Sigmoid colon (tissue), 4 donors: ENCODE measurements at regions not wholly inside any gene's neighbourhood (a gene's known extent, or its start where the extent isn't known, plus 50 kb on each side); places are given as distances from the start of the nearest gene placed in this dataset.

Experiments used
- EP300 ChIP-seq, 4 donors: sonication (generic); formaldehyde crosslinking; IDR thresholded peaks; one replicate each; pipeline ENCODE4 v1.6.1; 2017; ENCODE audit warnings: antibody characterized with exemption in 4 of 4
- POLR2A ChIP-seq, 2 donors: fragments of 450-650 bp; IDR thresholded peaks; one replicate each; pipeline ENCODE4 v1.6.1; 2016; ENCODE audit warnings: antibody characterized with exemption in 2 of 2, mild to moderate bottlenecking in 2 of 2, moderate library complexity in 2 of 2
- POLR2AphosphoS5 ChIP-seq, 4 donors: sonication (generic); formaldehyde crosslinking; IDR thresholded peaks; one replicate each; pipeline ENCODE4 v1.6.1; 2017; ENCODE audit warnings: antibody characterized with exemption in 4 of 4
- TF ChIP-seq, protein P1 (sequence below), 4 experiments: fragments of 450-650 bp in 3 of 4; fragments of 200-600 bp in 1 of 4; IDR thresholded peaks; one replicate each; pipeline ENCODE4 v1.5.1; 2016 to 2019; ENCODE audit warnings: antibody characterized with exemption in 4 of 4, mild to moderate bottlenecking in 3 of 4, moderate library complexity in 2 of 4

DNA sequence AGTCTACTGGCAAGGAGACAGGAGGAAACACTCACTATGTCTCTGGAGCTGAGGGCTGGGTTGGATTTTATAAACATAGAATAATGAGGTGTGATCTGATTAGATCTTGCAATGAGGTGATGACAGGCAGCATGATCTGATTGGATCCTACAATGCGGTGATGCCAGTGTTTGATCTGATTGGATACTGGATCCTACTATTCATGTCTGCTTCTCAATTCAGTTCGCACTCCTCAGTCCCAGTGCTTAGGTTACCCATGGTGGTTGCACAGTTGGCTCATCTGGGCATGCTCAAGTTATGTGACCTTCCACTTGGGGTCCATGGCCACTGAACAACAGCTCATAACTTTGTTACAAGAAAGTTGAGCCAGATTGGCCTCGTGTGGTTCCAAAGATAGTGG, 469.5 kb downstream of the TSHZ3 start:
- TF ChIP-seq, protein P1, sequence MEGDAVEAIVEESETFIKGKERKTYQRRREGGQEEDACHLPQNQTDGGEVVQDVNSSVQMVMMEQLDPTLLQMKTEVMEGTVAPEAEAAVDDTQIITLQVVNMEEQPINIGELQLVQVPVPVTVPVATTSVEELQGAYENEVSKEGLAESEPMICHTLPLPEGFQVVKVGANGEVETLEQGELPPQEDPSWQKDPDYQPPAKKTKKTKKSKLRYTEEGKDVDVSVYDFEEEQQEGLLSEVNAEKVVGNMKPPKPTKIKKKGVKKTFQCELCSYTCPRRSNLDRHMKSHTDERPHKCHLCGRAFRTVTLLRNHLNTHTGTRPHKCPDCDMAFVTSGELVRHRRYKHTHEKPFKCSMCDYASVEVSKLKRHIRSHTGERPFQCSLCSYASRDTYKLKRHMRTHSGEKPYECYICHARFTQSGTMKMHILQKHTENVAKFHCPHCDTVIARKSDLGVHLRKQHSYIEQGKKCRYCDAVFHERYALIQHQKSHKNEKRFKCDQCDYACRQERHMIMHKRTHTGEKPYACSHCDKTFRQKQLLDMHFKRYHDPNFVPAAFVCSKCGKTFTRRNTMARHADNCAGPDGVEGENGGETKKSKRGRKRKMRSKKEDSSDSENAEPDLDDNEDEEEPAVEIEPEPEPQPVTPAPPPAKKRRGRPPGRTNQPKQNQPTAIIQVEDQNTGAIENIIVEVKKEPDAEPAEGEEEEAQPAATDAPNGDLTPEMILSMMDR (IDR thresholded peaks at IDR 0.05) = no peak
- TF ChIP-seq POLR2A (IDR thresholded peaks at IDR 0.05) (no peak), POLR2AphosphoS5 (IDR thresholded peaks at IDR 0.05) (no peak), EP300 (IDR thresholded peaks at IDR 0.05) (no peak)
